ENCODE measurements at regions not wholly inside any gene's neighbourhood (a gene's known extent, or its start where the extent isn't known, plus 50 kb on each side); places are given as distances from the start of the nearest gene placed in this dataset.
"Not testable (repeated sequence)": the region's sequence is repeated elsewhere in the genome, so short reads cannot be mapped to it uniquely, and the experiment has no call there.

DNA sequence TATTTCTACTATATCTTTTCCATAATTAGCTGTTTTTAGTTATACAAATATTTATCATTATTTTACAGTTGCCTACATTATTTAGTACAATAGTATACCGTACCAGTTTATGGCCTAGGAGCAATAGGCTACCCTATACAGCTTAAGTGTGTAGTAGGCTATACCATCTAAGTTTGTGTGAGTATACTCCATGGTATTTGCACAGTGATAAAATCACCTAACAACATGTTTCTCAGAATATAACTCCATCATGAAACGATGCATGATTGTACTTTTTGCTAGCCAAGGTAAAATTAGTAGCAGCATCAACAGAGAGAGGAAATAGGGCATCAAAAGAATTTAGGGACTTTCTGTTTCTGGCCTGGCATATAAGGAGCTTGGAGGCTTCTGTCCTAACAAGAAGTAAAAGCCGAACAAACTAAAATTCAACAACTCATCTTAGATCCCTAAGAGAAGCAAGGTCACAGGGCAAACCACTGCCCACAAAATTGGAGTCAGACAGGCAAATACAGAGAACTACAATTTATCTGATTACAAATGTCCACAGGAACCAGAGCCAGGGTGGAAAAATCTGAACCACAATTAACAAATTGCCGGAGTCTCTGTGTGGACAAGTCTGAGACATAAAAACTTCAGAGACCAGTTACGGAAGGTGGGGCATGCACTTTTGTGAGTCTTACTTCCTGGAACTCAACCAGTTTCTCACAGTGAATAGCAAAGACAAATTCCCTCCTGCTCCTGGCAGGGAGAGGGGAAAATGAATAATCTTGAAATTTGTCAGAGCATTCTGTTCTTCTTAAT is 671.4 kb downstream of the RFPL4B start:
- Histone ChIP-seq H3K27me3 (no peaks in the 10 kb centered on the region), H3K9me3 (no peaks in the 10 kb centered on the region), H3K4me3 (ENCODE audit: low read depth, low read length) (no peak overlapping the region), H3K36me3 (no peaks in the 10 kb centered on the region), H3K4me1 (peaks cover 9% of the 10 kb centered on the region; the same call in 1 of the 2 replicates)
- no peak for DNase-seq
- TF ChIP-seq, protein P1, sequence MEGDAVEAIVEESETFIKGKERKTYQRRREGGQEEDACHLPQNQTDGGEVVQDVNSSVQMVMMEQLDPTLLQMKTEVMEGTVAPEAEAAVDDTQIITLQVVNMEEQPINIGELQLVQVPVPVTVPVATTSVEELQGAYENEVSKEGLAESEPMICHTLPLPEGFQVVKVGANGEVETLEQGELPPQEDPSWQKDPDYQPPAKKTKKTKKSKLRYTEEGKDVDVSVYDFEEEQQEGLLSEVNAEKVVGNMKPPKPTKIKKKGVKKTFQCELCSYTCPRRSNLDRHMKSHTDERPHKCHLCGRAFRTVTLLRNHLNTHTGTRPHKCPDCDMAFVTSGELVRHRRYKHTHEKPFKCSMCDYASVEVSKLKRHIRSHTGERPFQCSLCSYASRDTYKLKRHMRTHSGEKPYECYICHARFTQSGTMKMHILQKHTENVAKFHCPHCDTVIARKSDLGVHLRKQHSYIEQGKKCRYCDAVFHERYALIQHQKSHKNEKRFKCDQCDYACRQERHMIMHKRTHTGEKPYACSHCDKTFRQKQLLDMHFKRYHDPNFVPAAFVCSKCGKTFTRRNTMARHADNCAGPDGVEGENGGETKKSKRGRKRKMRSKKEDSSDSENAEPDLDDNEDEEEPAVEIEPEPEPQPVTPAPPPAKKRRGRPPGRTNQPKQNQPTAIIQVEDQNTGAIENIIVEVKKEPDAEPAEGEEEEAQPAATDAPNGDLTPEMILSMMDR (IDR thresholded peaks at IDR 0.05; ENCODE audit: low read depth, low read length), result no peak

DNA sequence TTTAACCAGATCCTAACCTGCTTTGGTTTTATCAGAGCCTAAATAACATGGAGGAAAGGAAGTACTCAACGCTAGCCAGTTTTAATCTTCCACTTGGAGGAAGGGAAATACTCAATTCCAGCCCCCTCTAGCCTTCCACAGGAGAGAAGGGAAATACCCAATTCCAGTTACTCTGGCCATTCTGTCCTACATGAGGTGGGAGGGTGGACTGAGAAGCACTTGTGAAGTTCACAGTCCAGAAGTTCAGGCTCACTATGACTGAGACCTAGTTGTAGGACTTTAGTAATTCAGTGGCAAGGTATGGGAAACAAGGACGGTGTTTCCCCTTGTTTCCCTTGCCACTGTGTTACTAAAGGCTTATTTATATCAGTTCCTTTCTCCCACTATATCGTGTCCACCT is 672.0 kb downstream of the RFPL4B start:
- DNase-seq, result no peak
- Histone ChIP-seq H3K4me3 (ENCODE audit: low read depth, low read length) (no peak overlapping the region), H3K27me3 (no peaks in the 10 kb centered on the region), H3K4me1 (peaks cover 9% of the 10 kb centered on the region; the same call in 1 of the 2 replicates), H3K36me3 (no peaks in the 10 kb centered on the region), H3K9me3 (no peaks in the 10 kb centered on the region)
- TF ChIP-seq, protein P1 (IDR thresholded peaks at IDR 0.05; ENCODE audit: low read depth, low read length), result no peak

DNA sequence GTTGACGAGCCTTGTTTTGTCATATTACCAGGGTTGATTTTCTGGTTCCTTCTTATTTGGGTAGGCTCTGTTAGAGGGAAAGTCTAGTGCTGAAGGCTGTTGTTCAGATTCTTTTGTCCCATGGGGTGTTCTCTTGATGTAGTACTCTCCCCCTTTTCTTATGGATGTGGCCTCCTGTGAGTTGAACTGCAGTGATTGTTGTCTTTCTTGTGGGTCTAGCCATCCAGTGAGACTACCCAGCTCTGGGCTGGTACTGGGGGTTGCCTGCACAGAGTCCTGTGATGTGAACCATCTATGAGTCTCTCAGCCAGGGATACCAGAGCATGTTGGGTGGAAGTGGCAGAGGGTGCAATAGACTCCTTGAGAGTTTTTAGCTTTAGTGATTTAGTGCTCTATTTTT is 680.6 kb downstream of the RFPL4B start:
- Histone ChIP-seq H3K9me3 (no peaks in the 10 kb centered on the region), H3K4me3 (ENCODE audit: low read depth, low read length) (no peak overlapping the region), H3K4me1 (no peaks in the 10 kb centered on the region), H3K27me3 (no peaks in the 10 kb centered on the region), H3K36me3 (no peaks in the 10 kb centered on the region)
- TF ChIP-seq, protein P1 (IDR thresholded peaks at IDR 0.05; ENCODE audit: low read depth, low read length), result no peak
- DNase-seq, result no peak

DNA sequence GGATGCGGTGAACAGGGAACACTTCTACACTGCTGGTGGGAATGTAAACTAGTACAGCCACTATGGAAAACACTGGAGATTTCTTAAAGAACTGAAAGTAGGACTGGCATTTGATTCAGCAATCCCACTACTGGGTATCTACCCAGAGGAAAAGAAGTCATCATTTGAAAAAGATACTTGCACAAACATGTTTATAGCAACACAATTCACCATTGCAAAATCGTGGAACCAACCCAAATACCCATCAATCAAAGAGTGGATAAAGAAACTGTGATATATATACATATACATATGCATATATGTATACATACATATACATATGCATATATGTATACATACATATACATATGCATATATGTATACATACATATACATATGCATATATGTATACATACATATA is 682.0 kb downstream of the RFPL4B start:
- not testable (repeated sequence) for H3K4me3 ChIP-seq (ENCODE audit: low read depth, low read length); DNase-seq; H3K9me3 ChIP-seq; H3K4me1 ChIP-seq; H3K27me3 ChIP-seq; H3K36me3 ChIP-seq

DNA sequence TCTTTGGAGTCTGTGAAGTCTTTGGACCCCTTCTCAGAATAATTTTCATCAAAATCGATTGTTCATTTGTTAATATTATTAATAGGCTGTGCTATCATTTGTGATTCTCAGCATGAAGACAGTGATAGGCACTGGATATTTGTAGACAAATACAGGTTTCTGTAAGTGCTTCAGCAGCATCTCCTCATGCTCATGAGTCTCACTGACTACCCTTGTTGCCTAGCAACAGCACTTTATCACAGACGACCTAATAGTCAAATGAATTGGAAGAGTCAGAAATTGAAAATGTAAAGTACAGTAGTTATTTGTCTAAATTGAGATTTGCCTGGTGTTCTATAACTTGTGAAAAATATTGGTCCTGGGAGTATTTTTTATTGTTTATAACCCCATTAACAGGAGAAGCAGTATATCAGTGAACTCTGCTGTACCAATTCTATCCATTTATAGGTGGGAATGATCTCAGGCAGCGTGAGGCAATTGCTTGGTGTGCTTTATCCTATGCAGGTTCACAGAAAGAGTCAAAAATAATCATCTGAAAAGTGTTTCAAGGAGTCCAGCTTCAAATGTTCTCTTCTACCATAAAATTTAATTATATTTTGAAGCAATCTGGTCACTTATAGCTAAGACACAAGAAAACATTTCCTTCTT is 684.6 kb downstream of the RFPL4B start:
- no peaks in the 10 kb centered on the region for H3K36me3 ChIP-seq
- no peaks in the 10 kb centered on the region for H3K27me3 ChIP-seq
- TF ChIP-seq, protein P1 (IDR thresholded peaks at IDR 0.05; ENCODE audit: low read depth, low read length), result no peak
- H3K4me3 ChIP-seq (ENCODE audit: low read depth, low read length), result no peak overlapping the region
- no peak for DNase-seq
- no peaks in the 10 kb centered on the region for H3K9me3 ChIP-seq
- no peaks in the 10 kb centered on the region for H3K4me1 ChIP-seq

DNA sequence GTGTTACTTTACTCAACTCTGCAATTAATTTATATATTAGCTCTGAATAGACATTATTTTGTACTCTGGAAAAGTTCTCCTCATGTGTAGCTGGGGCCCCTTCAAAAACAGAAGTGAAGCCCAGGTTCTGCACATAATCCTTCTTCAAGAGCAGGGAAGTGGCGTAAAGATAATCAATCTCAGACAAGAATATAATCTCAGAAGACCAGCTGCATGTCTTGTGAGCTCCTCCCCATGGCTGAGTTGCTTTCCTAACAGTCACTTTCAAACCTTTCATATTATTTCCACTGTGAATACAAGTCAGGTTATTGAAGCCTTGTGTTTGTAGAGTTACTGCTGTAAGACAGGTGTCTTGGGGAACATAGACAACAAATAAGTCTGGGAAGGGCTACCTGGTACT is 691.9 kb downstream of the RFPL4B start:
- no peaks in the 10 kb centered on the region for H3K4me1 ChIP-seq

More for the DNA sequence above, 691.9 kb downstream of the RFPL4B start:
- Histone ChIP-seq H3K9me3 (no peaks in the 10 kb centered on the region), H3K4me3 (ENCODE audit: low read depth, low read length) (no peak overlapping the region), H3K36me3 (no peaks in the 10 kb centered on the region), H3K27me3 (no peaks in the 10 kb centered on the region)
- DNase-seq, result no peak
- TF ChIP-seq, protein P1 (IDR thresholded peaks at IDR 0.05; ENCODE audit: low read depth, low read length), result no peak
